K562 (cell line): ENCODE measurements at regions not wholly inside any gene's neighbourhood (a gene's known extent, or its start where the extent isn't known, plus 50 kb on each side); places are given as distances from the start of the nearest gene placed in this dataset.

Experiments
- ATAC-seq: fragments of 200-7000 bp; cut with Tn5 transposase; 3 replicates; pipeline ENCODE4 v1.9.1; 2020; ENCODE audit warnings: moderate library complexity
- BruUV-seq: library from RNA; stranded (reverse); fragments of 400-500 nt; replicated peaks from 2 replicates; lab custom pipeline; 2021; lab: Mats Ljungman, UMichigan
- CTCF ChIA-PET: fragments of 300-600 bp; formaldehyde crosslinking; extraction: SDS; loops from one replicate; lab custom pipeline; 2021; ENCODE audit warnings: low intra/inter-chr PET ratio; lab: Yijun Ruan, JAX
- POLR2A ChIA-PET: fragments of 300-600, 350-650 bp; sonication (Branson Sonifier 250); formaldehyde crosslinking; extraction: SDS; loops from one replicate; lab custom pipeline; 2021; ENCODE audit warnings: antibody characterized with exemption, inconsistent platforms; lab: Yijun Ruan, JAX
- DNase-seq, 4 experiments: peaks; one replicate each; pipeline versions ENCODE4 v3.0.0 to v3.0.0-alpha.2; 2011 to 2018; ENCODE audit warnings: low spot score in 3 of 4, mixed read lengths in 3 of 4; ENCODE audit errors: extremely low read depth in 1 of 4
- FAIRE-seq: peaks from 2 replicates; lab custom pipeline; 2011; peaks lifted over from hg19 to GRCh38; lab: Jason Lieb, UNC
- H2AFZ ChIP-seq: 2 replicates; pipeline ENCODE4 v1.6.0; 2011; ENCODE audit warnings: low read depth, low read length, control low read depth, inconsistent platforms
- H3K27ac ChIP-seq: fragments of 200-600 bp; 3 replicates; pipeline ENCODE4 v1.8.0; 2011; ENCODE audit warnings: low read depth, mild to moderate bottlenecking, control low read depth, inconsistent platforms, low read length, moderate library complexity, mixed read lengths; ENCODE audit errors: extremely low read depth
- H3K27me3 ChIP-seq, 2 experiments: fragments of 300-600 bp in 1 of 2; 2 replicates in 1 of 2; 3 replicates in 1 of 2; pipeline versions ENCODE4 v1.6.0 to v1.8.0; 2011; ENCODE audit warnings: inconsistent platforms in 2 of 2, low read length in 2 of 2, mild to moderate bottlenecking in 1 of 2, mixed read lengths in 1 of 2, moderate library complexity in 1 of 2; ENCODE audit not compliant: control insufficient read depth in 2 of 2, insufficient read depth in 2 of 2
- H3K36me3 ChIP-seq: fragments of 300-600 bp; 3 replicates; pipeline ENCODE4 v1.8.0; 2011; ENCODE audit warnings: mild to moderate bottlenecking, low read length, inconsistent platforms; ENCODE audit not compliant: control insufficient read depth, insufficient read depth
- H3K4me1 ChIP-seq, 2 experiments: fragments of 200-600 bp in 1 of 2; replicated peaks in 1 of 2; 2 replicates in 1 of 2; 3 replicates in 1 of 2; pipeline versions ENCODE4 v1.5.1 to v1.8.0; 2011; ENCODE audit warnings: inconsistent platforms in 2 of 2, low read length in 2 of 2, mild to moderate bottlenecking in 1 of 2, mixed read lengths in 1 of 2, moderate library complexity in 1 of 2; ENCODE audit not compliant: control insufficient read depth in 2 of 2, insufficient read depth in 2 of 2
- H3K4me2 ChIP-seq: 2 replicates; pipeline ENCODE4 v1.6.1; 2011; ENCODE audit warnings: low read length, control low read depth, inconsistent platforms, mixed read lengths; ENCODE audit not compliant: insufficient read depth
- H3K4me3 ChIP-seq: fragments of 200-600 bp; sonication (generic), shearing (Covaris generic); 2 replicates; pipeline ENCODE4 v1.5.1; 2016; ENCODE audit warnings: control low read depth, inconsistent platforms
- H3K79me2 ChIP-seq: fragments of 200-600 bp; 3 replicates; pipeline ENCODE4 v1.8.0; 2011; ENCODE audit warnings: low read length, inconsistent platforms; ENCODE audit not compliant: control insufficient read depth, insufficient read depth
- H3K9ac ChIP-seq, 2 experiments: 2 replicates each; pipeline versions ENCODE4 v1.6.0 to v1.6.1; 2011; ENCODE audit warnings: low read depth in 2 of 2, low read length in 2 of 2, control low read depth in 1 of 2, inconsistent platforms in 1 of 2, mild to moderate bottlenecking in 1 of 2, mixed read lengths in 1 of 2; ENCODE audit not compliant: insufficient read depth in 1 of 2
- H3K9me1 ChIP-seq: one replicate; pipeline ENCODE4 v1.6.0; 2011; ENCODE audit warnings: inconsistent platforms, mild to moderate bottlenecking, low read length, moderate library complexity; ENCODE audit not compliant: control insufficient read depth, insufficient read depth
- H3K9me3 ChIP-seq: replicated peaks from 2 replicates; pipeline ENCODE4 v1.5.1; 2011; ENCODE audit warnings: low read depth, low read length, inconsistent platforms; ENCODE audit not compliant: control insufficient read depth, insufficient read depth
- H4K20me1 ChIP-seq: replicated peaks from 2 replicates; pipeline ENCODE4 v1.6.1; 2011; ENCODE audit warnings: low read length, inconsistent platforms, mixed read lengths; ENCODE audit not compliant: control insufficient read depth, insufficient read depth
- ASH1L ChIP-seq: fragments of 450-650 bp; IDR thresholded peaks from 2 replicates; pipeline ENCODE4 v1.6.1; 2018; ENCODE audit warnings: borderline replicate concordance, mild to moderate bottlenecking, low read depth; ENCODE audit not compliant: partially characterized antibody
- ATF2 ChIP-seq: sonication (generic); formaldehyde crosslinking; IDR thresholded peaks from 2 replicates; pipeline ENCODE4 v1.8.1; 2022; ENCODE audit warnings: missing genetic modification reagents
- ATF7 ChIP-seq: fragments of 450-650 bp; IDR thresholded peaks from 2 replicates; pipeline ENCODE4 v1.7.1; 2014; ENCODE audit warnings: mild to moderate bottlenecking, moderate library complexity
- FOXO4 ChIP-seq: fragments of 450-650 bp; formaldehyde crosslinking; IDR thresholded peaks from 2 replicates; pipeline ENCODE4 v1.4.0; 2020; ENCODE audit warnings: mild to moderate bottlenecking, moderate library complexity
- HDAC2 ChIP-seq: fragments of 450-650 bp; IDR thresholded peaks from 2 replicates; pipeline ENCODE4 v1.6.1; 2016; ENCODE audit warnings: mild to moderate bottlenecking
- MCM7 ChIP-seq, 2 experiments: fragments of 450-650 bp; IDR thresholded peaks; 2 replicates each; pipeline ENCODE4 v1.6.1; 2016 to 2018
- PURB ChIP-seq: sonication (generic); formaldehyde crosslinking; IDR thresholded peaks from 2 replicates; pipeline ENCODE4 v1.9.0; 2021; ENCODE audit warnings: low read depth, mild to moderate bottlenecking, missing genetic modification reagents
- ZKSCAN1 ChIP-seq: fragments of 150-350 bp; IDR thresholded peaks from 2 replicates; pipeline ENCODE4 v1.6.1; 2016; ENCODE audit warnings: low read depth, low read length
- ZZZ3 ChIP-seq: fragments of 450-650 bp; IDR thresholded peaks from 2 replicates; pipeline ENCODE4 v1.6.1; 2016; ENCODE audit warnings: antibody characterized with exemption, mild to moderate bottlenecking, moderate library complexity
- WGBS: fragments of 100-300 bp; shearing (Covaris generic); methylation state at CpG from one replicate; pipeline ENCODE4 v1.1.6; 2016; ENCODE audit warnings: low coverage, mixed read lengths; ENCODE audit not compliant: insufficient coverage; ENCODE audit errors: missing lambda C conversion rate; 5-methylcytosine and 5-hydroxymethylcytosine counted together
- in situ Hi-C: fragments of 300-500 bp; cut with MboI; formaldehyde crosslinking; loops from 4 replicates; pipeline ENCODE4 v1.15.0; 2018; ENCODE audit warnings: inconsistent platforms, mixed read lengths
- intact Hi-C: fragments of 100-400 bp; cut with micrococcal nuclease; formaldehyde crosslinking; loops from 2 replicates; pipeline ENCODE4 v1.14.2; 2022

GRCh38 chr22:47299863-47300697, 537.6 kb downstream of the TBC1D22A start:
- Histone ChIP-seq H3K27ac (no peak overlapping the region), H4K20me1 (no peaks in the 10 kb centered on the region), H2AFZ (no peak overlapping the region), H3K27me3 (peaks cover 3 to 47% of the 10 kb centered on the region in 2 experiments; a peak in 2 of 5 replicates), H3K36me3 (no peaks in the 10 kb centered on the region), H3K4me3 (no peak overlapping the region), H3K79me2 (no peaks in the 10 kb centered on the region), H3K9me1 (no peaks in the 10 kb centered on the region), H3K4me2 (no peak overlapping the region)
- CTCF ChIA-PET = no interaction called here
- POLR2A ChIA-PET = no interaction called here
- TF ChIP-seq MCM7 (IDR thresholded peaks at IDR 0.05) (no peak), ASH1L (no peak), ATF7 (no peak), FOXO4 (CRISPR knock-in tag) (no peak), ZKSCAN1 (no peak), HDAC2 (no peak), PURB (CRISPR knock-in tag) (no peak), ATF2 (no peak), ZZZ3 (no peak)
- TF ChIP-seq, all 486 proteins: peak for 0
- intact Hi-C loops (no loop called here), in situ Hi-C loops (no loop called here)
- no TSS peak for BruUV-seq
- Histone ChIP-seq H3K9me3 (no peaks in the 10 kb centered on the region), H3K4me1 (peaks cover 0 to 6% of the 10 kb centered on the region in 2 experiments; a peak in 1 of 5 replicates), H3K9ac (no peak overlapping the region)
- FAIRE-seq = no peak
- no peak for DNase-seq
- no peak for ATAC-seq
- 0% methylated on average over 15 of the region's 21 CpGs for WGBS
